Stomach (tissue), 4 donors: ENCODE measurements at regions not wholly inside any gene's neighbourhood (a gene's known extent, or its start where the extent isn't known, plus 50 kb on each side); places are given as distances from the start of the nearest gene placed in this dataset.

Experiments used
- POLR2AphosphoS5 ChIP-seq, 3 donors: sonication (generic); formaldehyde crosslinking; IDR thresholded peaks; one replicate each; pipeline ENCODE4 v1.6.1; 2016; ENCODE audit warnings: antibody characterized with exemption in 3 of 3
- TF ChIP-seq, protein P1 (sequence below), 7 experiments: fragments of 450-650 bp in 4 of 7; fragments of 200-600 bp in 3 of 7; sonication (generic) in 3 of 7; IDR thresholded peaks; one replicate each; pipeline ENCODE4 v1.5.1; 2016 to 2019; ENCODE audit warnings: antibody characterized with exemption in 7 of 7, control low read depth in 2 of 7, mild to moderate bottlenecking in 1 of 7

DNA sequence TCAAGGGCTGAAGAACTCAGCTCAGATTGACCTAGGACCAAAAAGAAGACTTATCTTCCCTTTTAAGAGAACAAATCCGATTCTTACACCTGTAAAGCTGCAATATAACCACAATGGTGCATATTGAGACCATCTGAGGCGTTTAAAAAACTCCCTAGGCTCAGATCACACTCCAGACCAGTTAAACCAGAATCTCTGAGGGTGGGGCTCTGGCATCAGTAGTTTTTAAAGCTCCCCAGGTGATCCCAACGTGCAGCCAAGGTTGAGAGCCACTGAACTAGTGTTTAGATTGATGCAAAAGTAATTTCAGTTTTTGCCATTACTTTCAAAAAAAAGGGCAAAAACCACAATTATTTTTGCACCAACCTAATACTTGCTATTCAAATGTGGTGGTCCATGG lies 73.9 kb upstream of the GPM6B start:
- TF ChIP-seq, protein P1, sequence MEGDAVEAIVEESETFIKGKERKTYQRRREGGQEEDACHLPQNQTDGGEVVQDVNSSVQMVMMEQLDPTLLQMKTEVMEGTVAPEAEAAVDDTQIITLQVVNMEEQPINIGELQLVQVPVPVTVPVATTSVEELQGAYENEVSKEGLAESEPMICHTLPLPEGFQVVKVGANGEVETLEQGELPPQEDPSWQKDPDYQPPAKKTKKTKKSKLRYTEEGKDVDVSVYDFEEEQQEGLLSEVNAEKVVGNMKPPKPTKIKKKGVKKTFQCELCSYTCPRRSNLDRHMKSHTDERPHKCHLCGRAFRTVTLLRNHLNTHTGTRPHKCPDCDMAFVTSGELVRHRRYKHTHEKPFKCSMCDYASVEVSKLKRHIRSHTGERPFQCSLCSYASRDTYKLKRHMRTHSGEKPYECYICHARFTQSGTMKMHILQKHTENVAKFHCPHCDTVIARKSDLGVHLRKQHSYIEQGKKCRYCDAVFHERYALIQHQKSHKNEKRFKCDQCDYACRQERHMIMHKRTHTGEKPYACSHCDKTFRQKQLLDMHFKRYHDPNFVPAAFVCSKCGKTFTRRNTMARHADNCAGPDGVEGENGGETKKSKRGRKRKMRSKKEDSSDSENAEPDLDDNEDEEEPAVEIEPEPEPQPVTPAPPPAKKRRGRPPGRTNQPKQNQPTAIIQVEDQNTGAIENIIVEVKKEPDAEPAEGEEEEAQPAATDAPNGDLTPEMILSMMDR (IDR thresholded peaks at IDR 0.05): no peak
- no peak for TF ChIP-seq POLR2AphosphoS5 (IDR thresholded peaks at IDR 0.05)
